GM12878 (cell line): ENCODE measurements at regions not wholly inside any gene's neighbourhood (a gene's known extent, or its start where the extent isn't known, plus 50 kb on each side); places are given as distances from the start of the nearest gene placed in this dataset.

ENCODE experiments used
- ATAC-seq: fragments of 200-7000 bp; cut with Tn5 transposase; 3 replicates; pipeline ENCODE4 v1.9.1; 2020; ENCODE audit warnings: mild to moderate bottlenecking, moderate library complexity
- BruUV-seq: library from RNA; stranded (reverse); fragments of 400-500 nt; replicated peaks from 2 replicates; lab custom pipeline; 2021; lab: Mats Ljungman, UMichigan
- CTCF ChIA-PET: fragments of 300-600 bp; sonication (Branson Sonifier 250); formaldehyde crosslinking; extraction: SDS; loops from one replicate; lab custom pipeline; 2021; ENCODE audit warnings: inconsistent platforms; lab: Yijun Ruan, JAX
- POLR2A ChIA-PET: fragments of 350-600 bp; formaldehyde crosslinking; extraction: SDS; loops from one replicate; lab custom pipeline; 2021; ENCODE audit warnings: inconsistent platforms; lab: Charles Lee
- RAD21 ChIA-PET: fragments of 300-600 bp; sonication (Branson Sonifier 250); formaldehyde crosslinking; loops from one replicate; lab custom pipeline; 2023; ENCODE audit warnings: antibody characterized with exemption; ENCODE audit not compliant: unreplicated experiment; lab: Charles Lee
- SMC1A ChIA-PET: fragments of 300-600 bp; sonication (Branson Sonifier 250); formaldehyde crosslinking; loops from one replicate; lab custom pipeline; 2023; ENCODE audit not compliant: unreplicated experiment, uncharacterized antibody; lab: Charles Lee
- DNase-seq: peaks from one replicate; pipeline ENCODE4 v3.0.0-alpha.2; 2011; ENCODE audit warnings: low read depth, low spot score
- FAIRE-seq: peaks from 3 replicates; lab custom pipeline; 2011; peaks lifted over from hg19 to GRCh38; lab: Jason Lieb, UNC
- H2AFZ ChIP-seq: 2 replicates; pipeline ENCODE4 v1.6.0; 2011; ENCODE audit warnings: low read depth, low read length, control low read depth; ENCODE audit not compliant: control insufficient read depth
- H3K27ac ChIP-seq: 2 replicates; pipeline ENCODE4 v1.5.1; 2011; ENCODE audit warnings: control low read depth; ENCODE audit not compliant: control insufficient read depth, insufficient read depth
- H3K27me3 ChIP-seq, 2 experiments: replicated peaks in 1 of 2; 2 replicates each; pipeline versions ENCODE4 v1.6.0 to v1.6.1; 2011; ENCODE audit warnings: low read length in 1 of 2; ENCODE audit not compliant: control insufficient read depth in 2 of 2, insufficient read depth in 2 of 2
- H3K36me3 ChIP-seq, 2 experiments: 2 replicates each; pipeline ENCODE4 v1.5.1; 2011; ENCODE audit warnings: low read length in 1 of 2; ENCODE audit not compliant: control insufficient read depth in 2 of 2, insufficient read depth in 2 of 2
- H3K4me1 ChIP-seq: 2 replicates; pipeline ENCODE4 v1.6.1; 2011; ENCODE audit warnings: mild to moderate bottlenecking, low read length, moderate library complexity, mixed read lengths; ENCODE audit not compliant: control insufficient read depth, insufficient read depth
- H3K4me2 ChIP-seq: 2 replicates; pipeline ENCODE4 v1.6.0; 2011; ENCODE audit warnings: control low read depth; ENCODE audit not compliant: control insufficient read depth, insufficient read depth
- H3K4me3 ChIP-seq: fragments of 200-600 bp; sonication (generic); 2 replicates; pipeline ENCODE4 v1.5.1; 2016
- H3K79me2 ChIP-seq: 2 replicates; pipeline ENCODE4 v1.6.0; 2011; ENCODE audit warnings: low read length; ENCODE audit not compliant: control insufficient read depth, insufficient read depth
- H3K9ac ChIP-seq: 2 replicates; pipeline ENCODE4 v1.8.0; 2011; ENCODE audit warnings: low read length, control low read depth, mixed read lengths; ENCODE audit not compliant: control insufficient read depth, insufficient read depth
- H3K9me3 ChIP-seq: replicated peaks from 3 replicates; pipeline ENCODE4 v1.5.1; 2011; ENCODE audit warnings: mild to moderate bottlenecking, low read length; ENCODE audit not compliant: control insufficient read depth, insufficient read depth
- H4K20me1 ChIP-seq: 2 replicates; pipeline ENCODE4 v1.6.0; 2011; ENCODE audit not compliant: control insufficient read depth, insufficient read depth
- HDGF ChIP-seq: fragments of 450-650 bp; IDR thresholded peaks from 2 replicates; pipeline ENCODE4 v1.6.1; 2016; ENCODE audit warnings: antibody characterized with exemption
- KLF5 ChIP-seq: fragments of 450-650 bp; IDR thresholded peaks from 2 replicates; pipeline ENCODE4 v1.6.1; 2014; ENCODE audit warnings: mild to moderate bottlenecking; ENCODE audit not compliant: partially characterized antibody
- NFXL1 ChIP-seq: fragments of 450-650 bp; IDR thresholded peaks from 2 replicates; pipeline ENCODE4 v1.6.1; 2017; ENCODE audit warnings: antibody characterized with exemption, mild to moderate bottlenecking, borderline replicate concordance
- POLR2AphosphoS5 ChIP-seq: IDR thresholded peaks from 2 replicates; pipeline ENCODE4 v1.6.1; 2011; ENCODE audit warnings: mild to moderate bottlenecking, low read length, inconsistent platforms
- RCOR1 ChIP-seq: conservative IDR thresholded peaks from 2 replicates; pipeline ENCODE4 v1.6.1; 2012; ENCODE audit warnings: low read depth, low read length, improper control_type of control experiment
- RELB ChIP-seq: fragments of 450-650 bp; IDR thresholded peaks from 2 replicates; pipeline ENCODE4 v1.6.1; 2017; ENCODE audit warnings: low read depth, mild to moderate bottlenecking, moderate library complexity
- SMARCA5 ChIP-seq: fragments of 450-650 bp; IDR thresholded peaks from 2 replicates; pipeline ENCODE4 v1.6.1; 2017; ENCODE audit warnings: mild to moderate bottlenecking
- SUPT20H ChIP-seq: IDR thresholded peaks from 2 replicates; pipeline ENCODE4 v1.6.1; 2011; ENCODE audit warnings: low read depth, mild to moderate bottlenecking, low read length, moderate library complexity, borderline replicate concordance; ENCODE audit not compliant: control insufficient read depth
- WGBS: methylation state at CpG from one replicate; pipeline ENCODE4 v1.1.6; 2016; ENCODE audit warnings: low lambda C conversion rate; ENCODE audit not compliant: insufficient replicate concordance, insufficient coverage; ENCODE audit errors: missing lambda C conversion rate; 5-methylcytosine and 5-hydroxymethylcytosine counted together
- in situ Hi-C: fragments of 300-500 bp; cut with MboI; formaldehyde crosslinking; loops from 9 replicates; pipeline ENCODE4 v1.14.3; 2018; ENCODE audit warnings: mixed read lengths
- intact Hi-C: fragments of 100-400 bp; cut with micrococcal nuclease; formaldehyde crosslinking; loops from one replicate; pipeline ENCODE4 v1.14.2; 2022; ENCODE audit not compliant: unreplicated experiment
- TF ChIP-seq, protein P1 (sequence below): IDR thresholded peaks from 2 replicates; pipeline ENCODE4 v1.6.1; 2012; ENCODE audit warnings: mild to moderate bottlenecking, low read depth, low read length
- TF ChIP-seq, protein P2 (sequence below): fragments of 450-650 bp; IDR thresholded peaks from 2 replicates; pipeline ENCODE4 v1.6.1; 2014; ENCODE audit warnings: mild to moderate bottlenecking

DNA sequence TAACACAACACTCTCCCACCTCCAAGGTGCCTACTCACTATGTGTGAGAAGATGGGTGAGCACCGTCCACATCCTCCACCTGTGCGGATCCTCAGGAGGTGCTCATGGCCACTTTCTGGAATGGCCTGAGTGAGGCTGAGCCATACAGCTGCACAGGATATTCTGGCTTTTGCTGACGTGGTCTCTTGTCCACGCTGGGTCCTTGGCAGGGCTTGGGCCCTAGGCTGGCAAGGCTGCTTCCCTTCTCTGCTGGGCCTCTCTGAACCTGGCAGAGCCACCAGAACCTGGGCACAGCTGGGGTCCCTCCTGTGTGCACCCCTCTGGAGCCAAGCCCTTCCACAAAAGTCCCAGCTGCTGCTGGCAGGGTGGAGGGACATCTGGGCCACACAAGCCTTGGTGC, 56.4 kb upstream of the IER5L start:
- no peak for ATAC-seq
- H3K9ac ChIP-seq = no peak overlapping the region
- no peaks in the 10 kb centered on the region; the same call in 2 of the 3 replicates for H3K9me3 ChIP-seq
- H3K79me2 ChIP-seq = no peaks in the 10 kb centered on the region
- WGBS = 49% methylated on average over 4 of the region's 4 CpGs
- CTCF ChIA-PET = no interaction called here
- SMC1A ChIA-PET = interaction anchor here (1.2 kb wide), 1 partner anchor 20 kb away, joined by 3 read pairs; no protein-coding TSS in a partner anchor
- no peak overlapping the region for H3K4me3 ChIP-seq
- no peak for TF ChIP-seq KLF5
- H3K36me3 ChIP-seq = no peaks in the 10 kb centered on the region
- H4K20me1 ChIP-seq = no peaks in the 10 kb centered on the region
- BruUV-seq = no TSS peak
- in situ Hi-C loops (no loop called here), intact Hi-C loops (no loop called here)
- FAIRE-seq = no peak
- no peak overlapping the region for H3K4me2 ChIP-seq
- RAD21 ChIA-PET = no interaction called here
- POLR2A ChIA-PET = no interaction called here
- no peak for DNase-seq
- H3K27ac ChIP-seq = no peak overlapping the region
- H3K4me1 ChIP-seq = peaks cover 17% of the 10 kb centered on the region
- no peaks in the 10 kb centered on the region for H3K27me3 ChIP-seq
- no peak overlapping the region for H2AFZ ChIP-seq

DNA sequence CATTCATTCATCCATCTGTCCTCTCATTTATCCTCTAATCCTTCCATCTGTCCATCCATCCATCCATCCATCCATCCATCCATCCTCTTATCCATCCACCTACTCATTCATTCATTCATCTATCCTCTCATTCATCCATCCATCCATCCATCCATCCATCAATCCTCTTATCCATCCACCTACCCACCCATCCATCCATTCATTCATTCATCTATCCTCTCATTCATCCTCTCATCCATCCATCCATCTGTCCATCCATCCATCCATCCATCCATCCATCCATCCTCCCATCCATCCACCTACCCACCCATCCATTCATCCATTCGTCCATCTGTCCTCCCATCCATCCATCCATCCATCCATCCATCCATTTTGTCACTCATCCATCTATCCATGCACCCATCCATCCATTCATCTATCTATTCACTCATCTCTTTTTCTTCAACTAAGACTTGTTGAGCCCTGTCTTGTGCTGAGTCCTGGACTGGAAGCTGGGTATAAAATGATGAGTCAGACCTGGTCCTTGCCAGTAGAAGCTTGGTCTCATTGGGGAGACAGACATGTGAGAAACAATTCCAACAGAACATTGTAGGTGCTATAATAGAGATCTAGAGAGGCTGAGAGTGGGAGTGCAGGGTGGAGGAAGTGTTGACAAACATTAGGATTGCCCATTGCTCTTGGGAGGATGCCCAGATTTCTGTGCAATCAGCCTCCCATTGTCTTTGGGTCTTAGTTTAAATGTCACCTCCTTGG, 55.0 kb upstream of the IER5L start:
- in situ Hi-C loops (no loop called here), intact Hi-C loops (no loop called here)
- Histone ChIP-seq H3K27ac (no peak overlapping the region), H2AFZ (no peak overlapping the region), H3K4me1 (peaks cover 18% of the 10 kb centered on the region), H4K20me1 (no peaks in the 10 kb centered on the region), H3K4me3 (no peak overlapping the region), H3K27me3 (no peaks in the 10 kb centered on the region), H3K79me2 (no peaks in the 10 kb centered on the region), H3K9ac (no peak overlapping the region), H3K36me3 (no peaks in the 10 kb centered on the region), H3K9me3 (no peaks in the 10 kb centered on the region; the same call in 2 of the 3 replicates), H3K4me2 (no peak overlapping the region)
- no peak for ATAC-seq
- FAIRE-seq = no peak
- BruUV-seq = no TSS peak
- 0% methylated on average over 1 of the region's 1 CpG for WGBS
- ChIA-PET RAD21 (no interaction called here), SMC1A (interaction anchor here (1.2 kb wide), 1 partner anchor 19 kb away, joined by 3 read pairs; no protein-coding TSS in a partner anchor), POLR2A (no interaction called here), CTCF (no interaction called here)
- no peak for DNase-seq
- TF ChIP-seq HDGF (no peak), RCOR1 (no peak), SMARCA5 (no peak), RELB (no peak), NFXL1 (no peak), POLR2AphosphoS5 (no peak), SUPT20H (no peak)
- TF ChIP-seq, protein P1, sequence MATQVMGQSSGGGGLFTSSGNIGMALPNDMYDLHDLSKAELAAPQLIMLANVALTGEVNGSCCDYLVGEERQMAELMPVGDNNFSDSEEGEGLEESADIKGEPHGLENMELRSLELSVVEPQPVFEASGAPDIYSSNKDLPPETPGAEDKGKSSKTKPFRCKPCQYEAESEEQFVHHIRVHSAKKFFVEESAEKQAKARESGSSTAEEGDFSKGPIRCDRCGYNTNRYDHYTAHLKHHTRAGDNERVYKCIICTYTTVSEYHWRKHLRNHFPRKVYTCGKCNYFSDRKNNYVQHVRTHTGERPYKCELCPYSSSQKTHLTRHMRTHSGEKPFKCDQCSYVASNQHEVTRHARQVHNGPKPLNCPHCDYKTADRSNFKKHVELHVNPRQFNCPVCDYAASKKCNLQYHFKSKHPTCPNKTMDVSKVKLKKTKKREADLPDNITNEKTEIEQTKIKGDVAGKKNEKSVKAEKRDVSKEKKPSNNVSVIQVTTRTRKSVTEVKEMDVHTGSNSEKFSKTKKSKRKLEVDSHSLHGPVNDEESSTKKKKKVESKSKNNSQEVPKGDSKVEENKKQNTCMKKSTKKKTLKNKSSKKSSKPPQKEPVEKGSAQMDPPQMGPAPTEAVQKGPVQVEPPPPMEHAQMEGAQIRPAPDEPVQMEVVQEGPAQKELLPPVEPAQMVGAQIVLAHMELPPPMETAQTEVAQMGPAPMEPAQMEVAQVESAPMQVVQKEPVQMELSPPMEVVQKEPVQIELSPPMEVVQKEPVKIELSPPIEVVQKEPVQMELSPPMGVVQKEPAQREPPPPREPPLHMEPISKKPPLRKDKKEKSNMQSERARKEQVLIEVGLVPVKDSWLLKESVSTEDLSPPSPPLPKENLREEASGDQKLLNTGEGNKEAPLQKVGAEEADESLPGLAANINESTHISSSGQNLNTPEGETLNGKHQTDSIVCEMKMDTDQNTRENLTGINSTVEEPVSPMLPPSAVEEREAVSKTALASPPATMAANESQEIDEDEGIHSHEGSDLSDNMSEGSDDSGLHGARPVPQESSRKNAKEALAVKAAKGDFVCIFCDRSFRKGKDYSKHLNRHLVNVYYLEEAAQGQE = no peak
- TF ChIP-seq, protein P2, sequence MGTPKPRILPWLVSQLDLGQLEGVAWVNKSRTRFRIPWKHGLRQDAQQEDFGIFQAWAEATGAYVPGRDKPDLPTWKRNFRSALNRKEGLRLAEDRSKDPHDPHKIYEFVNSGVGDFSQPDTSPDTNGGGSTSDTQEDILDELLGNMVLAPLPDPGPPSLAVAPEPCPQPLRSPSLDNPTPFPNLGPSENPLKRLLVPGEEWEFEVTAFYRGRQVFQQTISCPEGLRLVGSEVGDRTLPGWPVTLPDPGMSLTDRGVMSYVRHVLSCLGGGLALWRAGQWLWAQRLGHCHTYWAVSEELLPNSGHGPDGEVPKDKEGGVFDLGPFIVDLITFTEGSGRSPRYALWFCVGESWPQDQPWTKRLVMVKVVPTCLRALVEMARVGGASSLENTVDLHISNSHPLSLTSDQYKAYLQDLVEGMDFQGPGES = no peak
